ENCODE measurements at regions not wholly inside any gene's neighbourhood (a gene's known extent, or its start where the extent isn't known, plus 50 kb on each side); places are given as distances from the start of the nearest gene placed in this dataset.
"Not testable (repeated sequence)": the region's sequence is repeated elsewhere in the genome, so short reads cannot be mapped to it uniquely, and the experiment has no call there.

DNA sequence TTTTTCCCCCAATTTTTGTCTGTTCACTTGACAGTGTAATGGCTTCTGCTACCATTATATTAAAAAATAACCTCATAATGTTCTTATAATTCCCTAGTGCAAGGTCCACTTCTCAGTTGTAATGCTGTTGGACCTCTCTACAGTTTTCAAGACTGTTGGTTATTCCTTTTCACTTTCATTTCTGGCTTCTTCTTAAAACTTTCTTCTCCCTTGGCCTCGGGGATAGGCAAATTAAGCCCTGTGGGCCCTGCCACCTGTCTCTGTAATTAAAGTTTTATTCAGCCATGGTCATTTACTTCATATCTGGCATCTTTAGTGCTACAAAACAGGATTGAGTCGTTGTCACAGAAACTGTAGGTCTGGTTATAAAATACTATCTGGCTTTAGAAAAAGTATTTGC is 313.5 kb downstream of the KLF12 start:
- in situ Hi-C loops (cut with HindIII; ENCODE audit: low pct_unique_long_range_greater_than_20kb, low sequenced_read_pairs) = no loop called here
- DNase-seq (ENCODE audit: low read depth, low spot score) = no peak

DNA sequence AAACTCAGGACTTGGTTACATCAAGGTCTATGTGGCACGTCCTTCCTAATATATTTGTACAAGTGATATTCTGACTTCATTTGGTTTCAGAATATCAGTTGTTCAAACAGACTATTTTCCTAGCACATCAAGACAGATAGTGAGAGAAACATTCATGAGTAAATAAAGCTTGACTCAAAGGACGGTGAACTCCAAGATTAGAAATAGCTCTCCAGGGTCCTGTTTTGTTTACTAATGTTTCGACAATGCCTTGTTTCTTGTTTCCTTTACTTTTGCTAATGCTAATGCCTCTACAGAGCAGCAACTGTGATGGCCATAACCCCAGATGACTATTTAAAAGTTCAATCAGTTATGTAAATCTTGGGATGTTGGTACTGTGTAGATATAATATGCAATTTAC is 313.9 kb downstream of the KLF12 start:
- no peak for DNase-seq (ENCODE audit: low read depth, low spot score)
- in situ Hi-C loops (cut with HindIII; ENCODE audit: low pct_unique_long_range_greater_than_20kb, low sequenced_read_pairs) = no loop called here

DNA sequence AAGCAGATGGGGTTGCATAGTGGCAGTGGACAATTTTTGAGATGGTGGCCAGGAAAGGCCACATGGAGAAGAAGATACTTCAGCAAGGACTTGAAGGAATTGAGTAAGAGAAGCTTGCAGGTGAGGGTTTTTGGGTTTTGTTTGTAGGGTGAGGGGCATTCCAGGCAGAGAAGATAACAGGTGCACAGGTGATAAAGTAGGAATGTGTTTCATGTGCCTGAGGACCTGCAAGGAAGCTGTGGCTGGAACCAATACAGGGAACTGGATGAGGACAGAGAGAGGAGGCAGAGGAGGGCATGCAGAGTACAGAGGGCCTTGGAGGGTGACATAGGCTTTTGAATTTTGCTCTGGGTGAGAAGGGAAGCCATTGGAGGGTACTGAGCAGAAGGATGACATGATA is 314.5 kb downstream of the KLF12 start:
- DNase-seq (ENCODE audit: low read depth, low spot score) = no peak
- in situ Hi-C loops (cut with HindIII; ENCODE audit: low pct_unique_long_range_greater_than_20kb, low sequenced_read_pairs) = no loop called here

DNA sequence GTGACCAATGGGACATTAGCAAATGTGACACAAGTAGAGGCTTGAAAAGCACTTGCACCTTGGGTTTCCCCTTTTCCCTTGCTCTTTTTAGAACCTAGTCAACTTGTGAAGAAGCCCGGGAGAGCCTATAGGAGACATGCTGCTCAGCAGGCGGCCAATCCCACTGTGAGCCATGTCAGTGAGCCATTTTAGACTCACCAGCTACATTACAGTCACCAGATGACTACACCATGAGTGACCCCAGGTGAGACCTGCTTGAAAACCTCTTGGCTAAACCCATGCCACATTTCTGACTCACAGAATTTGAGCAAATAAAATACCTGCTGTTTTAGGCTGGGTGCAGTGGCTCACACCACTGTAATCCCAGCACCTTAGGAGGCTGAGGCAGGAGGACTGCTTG is 317.5 kb downstream of the KLF12 start:
- in situ Hi-C loops (cut with HindIII; ENCODE audit: low pct_unique_long_range_greater_than_20kb, low sequenced_read_pairs) = no loop called here
- no peak for DNase-seq (ENCODE audit: low read depth, low spot score)

DNA sequence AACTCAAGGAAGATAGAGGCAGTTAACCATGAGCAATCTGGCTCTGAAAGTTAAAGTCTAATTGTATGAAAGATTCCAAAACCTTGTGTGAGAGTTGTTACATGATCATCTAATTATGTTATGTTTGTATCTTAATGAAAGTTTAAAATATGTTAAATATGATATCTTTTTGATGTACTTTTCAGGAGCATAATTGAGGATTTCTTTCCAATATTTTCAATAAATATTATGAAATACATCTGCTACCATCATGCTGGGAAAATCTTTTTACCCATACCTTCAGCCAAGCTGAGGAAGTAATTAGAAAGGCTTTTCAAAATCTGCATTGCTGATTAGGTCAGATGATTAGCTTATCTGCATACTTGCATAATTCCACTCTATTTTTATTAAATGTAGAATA is 318.4 kb downstream of the KLF12 start:
- in situ Hi-C loops (cut with HindIII; ENCODE audit: low pct_unique_long_range_greater_than_20kb, low sequenced_read_pairs) = no loop called here
- DNase-seq (ENCODE audit: low read depth, low spot score) = no peak

DNA sequence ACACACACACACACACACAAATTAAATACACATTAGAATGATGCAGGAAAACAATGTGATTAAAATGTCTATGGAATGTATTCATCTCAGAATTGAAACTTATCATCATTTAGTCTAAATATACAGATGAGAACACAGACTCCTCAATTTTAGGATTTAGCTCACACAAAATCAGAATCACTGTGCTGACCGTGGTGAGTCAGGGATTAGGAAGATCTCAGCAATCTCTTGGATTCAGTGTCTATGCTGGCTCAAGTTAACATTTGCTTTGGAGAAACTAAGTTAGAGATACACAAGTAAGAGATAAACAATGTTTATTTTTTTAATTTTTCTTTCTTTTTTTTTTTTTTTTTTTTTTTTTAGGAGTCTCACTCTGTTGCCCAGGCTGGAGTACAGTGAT is 323.6 kb downstream of the KLF12 start:
- in situ Hi-C loops (cut with HindIII; ENCODE audit: low pct_unique_long_range_greater_than_20kb, low sequenced_read_pairs) = no loop called here
- DNase-seq (ENCODE audit: low read depth, low spot score) = no peak

DNA sequence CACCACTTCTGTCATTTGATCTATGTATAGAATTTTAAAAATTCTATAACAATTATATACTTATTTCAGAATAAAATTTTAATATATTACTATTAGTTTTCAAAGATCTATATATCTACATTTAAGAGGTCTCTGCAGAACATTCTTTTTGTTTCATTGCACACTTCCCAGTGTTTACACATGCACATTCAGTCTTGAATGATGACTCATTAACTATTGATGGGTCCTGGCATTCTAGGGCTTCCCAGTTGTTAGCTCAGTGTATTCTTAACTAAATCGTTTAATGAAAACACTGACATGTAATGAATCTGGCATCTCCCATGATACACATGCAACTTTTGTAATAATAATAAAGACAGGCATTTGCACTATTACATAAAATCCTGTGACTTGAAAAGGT is 324.6 kb downstream of the KLF12 start:
- DNase-seq (ENCODE audit: low read depth, low spot score) = no peak
- in situ Hi-C loops (cut with HindIII; ENCODE audit: low pct_unique_long_range_greater_than_20kb, low sequenced_read_pairs) = no loop called here

DNA sequence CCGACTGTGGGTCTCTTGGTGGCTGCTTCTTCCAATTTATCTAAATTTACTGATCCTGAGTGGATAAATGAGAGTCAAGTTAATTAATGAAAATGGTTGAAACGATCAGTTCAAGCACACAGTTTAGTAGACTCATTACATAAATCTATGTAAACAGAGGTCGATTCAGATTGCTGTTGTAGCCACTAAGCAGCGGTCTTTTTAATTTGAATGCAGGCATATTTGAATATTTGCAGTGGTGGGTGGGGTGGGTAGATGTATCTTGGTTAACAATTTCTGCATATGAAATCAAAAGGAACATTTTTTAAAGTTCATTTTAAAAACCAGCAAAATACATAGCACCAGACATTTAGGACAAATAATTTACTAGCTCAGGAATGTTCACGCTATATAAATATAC is 325.9 kb downstream of the KLF12 start:
- in situ Hi-C loops (cut with HindIII; ENCODE audit: low pct_unique_long_range_greater_than_20kb, low sequenced_read_pairs) = no loop called here
- no peak for DNase-seq (ENCODE audit: low read depth, low spot score)

DNA sequence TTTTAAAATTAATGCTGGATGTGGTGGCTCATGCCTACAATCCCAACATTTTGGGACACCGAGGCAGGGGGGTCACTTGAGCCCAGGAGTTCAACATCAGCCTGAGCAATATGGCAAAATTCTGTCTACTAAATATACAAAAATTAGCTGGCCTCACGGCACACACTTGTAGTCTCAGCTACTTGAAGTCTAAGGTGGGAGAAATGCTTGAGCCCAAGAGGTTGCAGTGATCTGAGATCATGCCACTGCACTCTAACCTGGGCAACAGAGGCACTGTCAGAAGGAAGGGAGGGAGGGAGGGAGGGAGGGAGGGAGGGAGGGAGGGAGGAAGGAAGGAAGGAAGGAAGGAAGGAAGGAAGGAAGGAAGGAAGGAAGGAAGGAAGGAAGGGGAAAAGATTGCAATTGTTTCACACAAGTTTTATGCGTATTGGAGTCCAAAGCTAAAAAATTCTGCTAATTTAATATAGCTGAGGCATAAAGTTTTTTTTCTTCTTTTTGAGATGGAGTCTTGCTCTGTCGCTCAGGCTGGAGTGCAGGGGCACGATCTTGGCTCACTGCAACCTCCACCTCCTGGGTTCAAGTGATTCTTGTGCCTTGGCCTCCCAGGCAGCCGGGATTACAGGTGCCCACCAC is 328.8 kb downstream of the KLF12 start:
- DNase-seq (ENCODE audit: low read depth, low spot score); in situ Hi-C loops (cut with HindIII; ENCODE audit: low pct_unique_long_range_greater_than_20kb, low sequenced_read_pairs): not testable (repeated sequence)

DNA sequence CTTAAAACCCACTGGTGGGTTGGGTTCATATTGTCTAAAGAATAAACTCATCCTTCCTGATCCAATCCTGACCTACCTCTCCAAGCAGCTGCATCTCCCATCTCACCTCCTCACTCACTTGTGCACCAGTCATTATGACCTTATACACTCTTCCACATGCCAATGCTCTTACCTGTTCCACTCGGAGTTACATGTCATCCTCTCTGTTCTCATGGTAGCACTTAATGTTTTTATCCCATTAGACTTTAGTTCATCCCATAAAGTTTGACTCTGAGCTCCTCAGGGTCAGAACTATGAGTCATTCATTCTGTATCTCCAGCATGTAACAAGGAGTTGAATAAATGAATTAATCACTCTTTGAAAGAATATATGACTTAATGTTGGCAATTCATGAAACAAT is 330.2 kb downstream of the KLF12 start:
- DNase-seq (ENCODE audit: low read depth, low spot score) = no peak

DNA sequence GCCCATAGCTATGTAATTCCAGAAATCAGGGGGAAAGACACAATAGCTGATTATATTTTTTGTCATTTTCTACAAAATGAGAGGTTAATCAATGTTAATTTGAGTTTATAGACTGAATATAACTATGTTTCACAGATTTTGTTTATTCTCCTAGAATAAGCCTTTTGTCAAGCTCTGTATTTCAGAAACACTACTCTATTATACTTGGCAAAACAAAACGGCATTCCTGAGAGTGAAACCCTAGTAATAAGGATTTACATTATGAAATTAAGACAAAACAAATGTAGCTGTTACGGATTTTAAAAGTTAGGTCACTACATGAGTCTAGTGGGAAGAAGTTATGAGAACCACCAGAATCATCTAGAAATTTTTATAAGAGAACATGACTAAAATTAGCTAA is 334.2 kb downstream of the KLF12 start:
- in situ Hi-C loops (cut with HindIII; ENCODE audit: low pct_unique_long_range_greater_than_20kb, low sequenced_read_pairs) = no loop called here
- peak; percentile 61 for DNase-seq (ENCODE audit: low read depth, low spot score)

More for the DNA sequence above, 330.2 kb downstream of the KLF12 start:
- in situ Hi-C loops (cut with HindIII; ENCODE audit: low pct_unique_long_range_greater_than_20kb, low sequenced_read_pairs) = no loop called here

DNA sequence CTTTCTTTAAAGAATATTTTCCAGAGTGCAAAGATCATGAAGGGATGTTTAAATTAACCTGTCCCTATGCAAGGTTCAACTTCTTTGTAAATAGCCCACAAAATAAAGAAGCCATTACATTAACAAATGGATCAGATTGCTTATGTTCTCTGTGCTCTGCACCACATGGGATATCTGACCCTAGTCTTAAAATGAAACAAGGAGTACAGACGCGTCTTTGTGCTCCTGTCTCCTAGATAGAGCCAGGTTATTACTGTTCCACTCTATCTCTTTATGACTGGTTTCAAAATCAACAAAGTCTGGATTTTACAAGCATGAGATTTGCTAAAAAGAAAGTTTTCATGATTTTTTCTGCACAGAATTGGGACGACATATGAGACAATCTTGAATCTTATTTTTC is 339.4 kb downstream of the KLF12 start:
- in situ Hi-C loops (cut with HindIII; ENCODE audit: low pct_unique_long_range_greater_than_20kb, low sequenced_read_pairs) = no loop called here
- DNase-seq (ENCODE audit: low read depth, low spot score) = no peak

DNA sequence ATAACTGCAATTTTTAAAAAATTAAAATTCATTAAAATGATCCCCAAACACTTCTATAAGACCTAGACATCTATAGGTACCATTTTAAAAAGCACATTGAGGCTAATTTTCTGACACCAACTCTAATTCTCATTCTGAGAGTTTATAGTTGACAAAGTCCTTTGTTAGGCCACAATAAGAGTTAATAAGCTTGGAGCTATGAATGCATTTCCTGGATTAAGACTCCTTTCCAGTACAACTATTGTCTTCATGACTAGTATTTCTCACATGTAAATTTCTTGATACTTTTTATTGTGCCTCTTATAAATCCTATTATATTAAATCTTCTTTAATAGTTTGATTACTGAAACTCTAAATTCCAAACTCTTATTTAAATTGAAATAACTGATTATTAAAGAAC is 340.8 kb downstream of the KLF12 start:
- in situ Hi-C loops (cut with HindIII; ENCODE audit: low pct_unique_long_range_greater_than_20kb, low sequenced_read_pairs) = no loop called here
- no peak for DNase-seq (ENCODE audit: low read depth, low spot score)

DNA sequence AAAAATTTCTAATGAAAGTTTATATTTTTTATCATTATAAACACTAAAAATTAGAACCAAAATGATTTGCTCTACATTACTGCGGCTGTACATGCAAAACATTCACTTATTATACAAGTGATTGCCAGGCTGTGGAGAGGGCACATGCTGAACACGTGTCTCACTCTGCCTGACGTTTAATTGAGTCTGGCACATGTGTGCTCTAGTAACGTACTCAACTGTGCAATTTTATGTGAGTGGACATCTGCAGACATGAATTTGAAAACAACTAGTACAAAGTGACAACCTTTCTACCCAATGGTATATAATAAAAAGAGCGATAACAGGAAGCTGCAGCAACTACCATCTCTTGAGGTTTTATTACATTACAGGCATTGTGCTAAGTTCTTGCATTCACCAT is 341.4 kb downstream of the KLF12 start:
- in situ Hi-C loops (cut with HindIII; ENCODE audit: low pct_unique_long_range_greater_than_20kb, low sequenced_read_pairs) = no loop called here

DNA sequence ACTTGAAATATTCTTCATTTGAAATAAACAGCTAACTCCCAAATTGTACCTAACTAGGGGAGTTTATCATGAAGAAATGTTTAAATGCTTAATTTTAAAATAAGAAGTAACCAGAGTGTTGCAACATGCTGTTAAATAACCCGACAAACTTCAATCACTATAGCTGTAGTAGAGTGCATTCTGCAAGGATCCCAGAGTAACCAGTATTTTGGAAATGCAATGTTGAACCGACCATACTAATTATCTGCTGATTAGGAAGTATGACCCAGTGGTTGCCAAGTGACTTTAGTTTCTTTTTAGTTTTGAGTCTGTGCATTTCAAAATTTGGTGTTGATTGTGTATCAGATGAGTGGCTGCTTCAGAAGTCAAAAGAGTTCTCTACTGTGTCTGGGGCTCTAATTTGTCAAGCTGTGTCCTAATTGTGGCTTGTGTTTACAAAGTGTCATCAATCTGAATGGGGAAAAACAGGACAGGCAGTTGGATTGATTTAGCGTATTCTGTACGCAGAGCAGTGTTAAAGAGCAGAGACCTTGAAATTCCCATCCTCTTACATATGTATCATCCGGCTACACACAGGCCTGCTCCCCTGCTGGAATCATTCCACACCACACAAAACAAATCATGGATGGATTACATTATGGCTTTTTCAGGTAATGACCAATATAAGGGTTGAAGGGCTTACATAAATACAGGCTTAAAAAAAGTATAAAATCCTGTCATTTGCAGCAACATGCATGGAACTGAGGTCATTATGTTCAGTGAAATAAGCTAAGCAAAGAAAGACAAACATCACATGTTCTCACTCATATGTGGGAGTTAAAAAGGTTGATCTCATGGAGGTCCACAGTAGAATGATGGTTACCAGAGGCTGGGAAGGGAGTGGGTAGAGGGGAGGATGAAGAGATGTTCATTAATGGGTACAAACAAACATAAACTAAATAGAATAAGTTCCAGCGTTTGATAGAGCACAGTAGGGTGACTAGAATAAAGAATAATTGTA is 351.5 kb downstream of the KLF12 start:
- in situ Hi-C loops (cut with HindIII; ENCODE audit: low pct_unique_long_range_greater_than_20kb, low sequenced_read_pairs) = no loop called here
- DNase-seq (ENCODE audit: low read depth, low spot score) = no peak

More for the DNA sequence above, 341.4 kb downstream of the KLF12 start:
- DNase-seq (ENCODE audit: low read depth, low spot score) = no peak

DNA sequence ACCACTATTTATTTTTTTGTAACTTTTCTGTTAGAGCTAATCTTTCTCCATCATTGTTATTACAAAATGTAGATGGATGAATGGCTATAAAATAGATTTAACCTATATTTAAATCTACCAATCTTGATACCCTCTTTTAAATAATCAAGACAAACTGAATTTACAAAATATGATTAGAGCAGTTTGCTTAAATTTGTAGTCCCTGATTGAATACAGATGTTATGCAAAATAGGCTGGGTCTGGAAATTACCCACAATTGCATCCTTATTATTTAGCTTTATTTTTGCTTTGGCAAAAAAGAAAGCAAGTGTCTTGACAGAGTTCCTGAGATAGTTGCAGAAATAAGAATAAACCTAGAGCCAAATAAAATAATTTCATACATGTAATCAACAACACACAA is 352.8 kb downstream of the KLF12 start:
- no peak for DNase-seq (ENCODE audit: low read depth, low spot score)
- in situ Hi-C loops (cut with HindIII; ENCODE audit: low pct_unique_long_range_greater_than_20kb, low sequenced_read_pairs) = no loop called here

DNA sequence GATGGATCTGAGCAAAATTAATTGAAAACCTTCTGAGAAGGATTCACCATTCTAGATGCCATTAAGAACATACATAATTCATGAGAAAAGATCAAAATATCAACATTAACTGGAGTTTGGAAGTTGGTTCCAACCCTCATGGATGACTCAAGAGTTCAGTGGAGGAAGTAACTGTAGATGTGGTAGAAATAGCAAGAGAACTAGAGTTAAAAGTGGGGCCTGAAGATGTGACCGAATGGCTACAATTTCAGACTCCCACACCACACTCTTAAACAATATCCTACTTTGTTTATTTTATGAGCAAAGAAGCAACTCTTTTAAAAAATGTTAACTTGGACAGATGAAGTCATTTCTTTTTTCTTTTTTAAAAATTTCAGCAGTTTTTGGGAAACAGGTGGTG is 354.3 kb downstream of the KLF12 start:
- DNase-seq (ENCODE audit: low read depth, low spot score) = no peak
- in situ Hi-C loops (cut with HindIII; ENCODE audit: low pct_unique_long_range_greater_than_20kb, low sequenced_read_pairs) = no loop called here

DNA sequence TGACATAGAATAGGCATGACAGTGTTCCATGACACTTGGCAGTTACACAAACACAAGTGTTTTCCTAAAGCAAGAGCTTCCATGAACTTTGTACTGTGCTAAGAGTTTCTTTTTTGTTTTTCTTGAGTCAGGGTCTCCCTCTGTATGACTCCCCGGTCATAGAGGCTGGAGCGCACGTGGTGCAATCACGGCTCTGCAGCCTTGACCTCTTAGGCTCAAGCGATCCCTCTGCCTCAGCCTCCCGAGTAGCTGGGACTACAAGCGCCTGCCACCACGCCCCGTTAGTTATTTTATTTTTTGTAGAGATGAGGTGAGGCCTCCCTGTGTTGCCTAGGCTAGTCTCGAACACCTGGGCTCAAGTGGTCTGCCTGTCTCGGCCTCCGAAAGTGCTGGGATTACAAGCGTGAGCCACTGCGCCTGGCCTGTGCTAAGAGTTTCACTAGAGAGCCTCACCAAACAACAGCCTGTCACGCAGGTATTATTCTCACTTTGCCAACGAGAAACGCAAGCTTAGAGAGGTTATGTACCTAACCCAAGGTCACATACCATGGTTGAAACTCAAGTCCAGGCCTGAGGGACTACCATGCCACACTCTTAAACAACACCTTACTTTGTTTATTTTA is 355.9 kb downstream of the KLF12 start:
- in situ Hi-C loops (cut with HindIII; ENCODE audit: low pct_unique_long_range_greater_than_20kb, low sequenced_read_pairs) = no loop called here

DNA sequence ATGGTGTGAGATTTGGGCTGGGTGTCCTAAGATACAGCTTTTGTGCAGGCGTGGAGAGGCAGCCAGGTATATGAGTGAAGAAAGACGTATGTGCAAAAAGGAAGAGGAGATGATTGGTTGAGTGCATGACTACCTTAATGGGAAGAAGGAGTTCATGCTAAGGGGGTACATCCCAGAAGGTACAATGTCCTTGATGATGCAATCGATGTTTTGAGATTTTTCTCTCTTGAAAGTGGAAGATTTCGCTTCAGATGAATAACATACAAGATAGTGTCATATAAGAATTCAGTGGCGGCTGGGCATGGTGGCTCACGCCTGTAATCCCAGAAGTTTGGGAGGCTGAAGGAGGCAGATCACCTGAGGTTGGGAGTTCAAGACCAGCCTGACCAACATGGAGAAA is 357.1 kb downstream of the KLF12 start:
- DNase-seq (ENCODE audit: low read depth, low spot score) = no peak
- in situ Hi-C loops (cut with HindIII; ENCODE audit: low pct_unique_long_range_greater_than_20kb, low sequenced_read_pairs) = no loop called here

More for the DNA sequence above, 355.9 kb downstream of the KLF12 start:
- DNase-seq (ENCODE audit: low read depth, low spot score) = no peak
